ENCODE measurements at regions not wholly inside any gene's neighbourhood (a gene's known extent, or its start where the extent isn't known, plus 50 kb on each side); places are given as distances from the start of the nearest gene placed in this dataset.

GRCh38 chr16:19974607-19975006, 90.0 kb upstream of the GPRC5B start:
- TF ChIP-seq CTCF (IDR thresholded peaks at IDR 0.05; ENCODE audit: insufficient read depth, low read length) (no peak), POLR2AphosphoS5 (IDR thresholded peaks at IDR 0.05; ENCODE audit: low read depth) (no peak), SPI1 (IDR thresholded peaks at IDR 0.05; ENCODE audit: borderline replicate concordance, low read depth) (no peak)

Measured in HL-60 (cell line).